ENCODE measurements at regions not wholly inside any gene's neighbourhood (a gene's known extent, or its start where the extent isn't known, plus 50 kb on each side); places are given as distances from the start of the nearest gene placed in this dataset.

- no peak for DNase-seq
These were observed 238.7 kb upstream of the ZFHX3 start for GRCh38 chr16:73286346-73287267.

- no peak for DNase-seq
These were observed 237.7 kb upstream of the ZFHX3 start for GRCh38 chr16:73285436-73286201.

GRCh38 chr16:73280388-73280787 is 232.5 kb upstream of the ZFHX3 start:
- DNase-seq = no peak

GRCh38 chr16:73279451-73279850 is 231.5 kb upstream of the ZFHX3 start:
- DNase-seq = no peak

GRCh38 chr16:73277071-73277470 is 229.1 kb upstream of the ZFHX3 start:
- DNase-seq = no peak

GRCh38 chr16:73275448-73275847 is 227.5 kb upstream of the ZFHX3 start:
- DNase-seq = no peak

GRCh38 chr16:73275024-73275423 is 227.1 kb upstream of the ZFHX3 start:
- no peak for DNase-seq

- DNase-seq = no peak
These were observed 226.2 kb upstream of the ZFHX3 start for GRCh38 chr16:73274140-73274539.

- no peak for DNase-seq
These were observed 220.6 kb upstream of the ZFHX3 start for GRCh38 chr16:73268366-73268993.

- no peak for DNase-seq
These were observed 218.0 kb upstream of the ZFHX3 start for GRCh38 chr16:73265935-73266334.

GRCh38 chr16:73265124-73265837 is 217.4 kb upstream of the ZFHX3 start:
- DNase-seq = no peak

- no peak for DNase-seq
These were observed 215.0 kb upstream of the ZFHX3 start for GRCh38 chr16:73262931-73263330.

- no peak for DNase-seq
These were observed 207.1 kb upstream of the ZFHX3 start for GRCh38 chr16:73255031-73255430.

GRCh38 chr16:73253922-73254480 is 206.1 kb upstream of the ZFHX3 start:
- no peak for DNase-seq

GRCh38 chr16:73252446-73252845 is 204.5 kb upstream of the ZFHX3 start:
- no peak for DNase-seq

- DNase-seq = no peak
These were observed 203.7 kb upstream of the ZFHX3 start for GRCh38 chr16:73251608-73252007.

- DNase-seq = no peak
These were observed 200.4 kb upstream of the ZFHX3 start for GRCh38 chr16:73248316-73248715.

GRCh38 chr16:73240920-73241319 is 193.0 kb upstream of the ZFHX3 start:
- no peak for DNase-seq

- no peak for DNase-seq
These were observed 189.7 kb upstream of the ZFHX3 start for GRCh38 chr16:73237601-73238000.

- no peak for DNase-seq
These were observed 186.6 kb upstream of the ZFHX3 start for GRCh38 chr16:73234496-73234895.

- no peak for DNase-seq
These were observed 186.0 kb upstream of the ZFHX3 start for GRCh38 chr16:73233846-73234424.

- DNase-seq = no peak
These were observed 185.4 kb upstream of the ZFHX3 start for GRCh38 chr16:73233329-73233765.

All from hematopoietic multipotent progenitor cell treated with erythropoietin and hydrocortisone succinate and interleukin-3 and kit ligand, for 6 days (in vitro differentiated cells).